GM19395 (cell line): ENCODE measurements at regions not wholly inside any gene's neighbourhood (a gene's known extent, or its start where the extent isn't known, plus 50 kb on each side); places are given as distances from the start of the nearest gene placed in this dataset.
"Not testable (repeated sequence)": the region's sequence is repeated elsewhere in the genome, so short reads cannot be mapped to it uniquely, and the experiment has no call there.

ENCODE experiments used
- ATAC-seq: cut with Tn5 transposase; IDR thresholded peaks from one replicate; pipeline ENCODE4 v1.9.1; 2021; ENCODE audit warnings: mild to moderate bottlenecking, moderate library complexity; ENCODE audit not compliant: unreplicated experiment

DNA sequence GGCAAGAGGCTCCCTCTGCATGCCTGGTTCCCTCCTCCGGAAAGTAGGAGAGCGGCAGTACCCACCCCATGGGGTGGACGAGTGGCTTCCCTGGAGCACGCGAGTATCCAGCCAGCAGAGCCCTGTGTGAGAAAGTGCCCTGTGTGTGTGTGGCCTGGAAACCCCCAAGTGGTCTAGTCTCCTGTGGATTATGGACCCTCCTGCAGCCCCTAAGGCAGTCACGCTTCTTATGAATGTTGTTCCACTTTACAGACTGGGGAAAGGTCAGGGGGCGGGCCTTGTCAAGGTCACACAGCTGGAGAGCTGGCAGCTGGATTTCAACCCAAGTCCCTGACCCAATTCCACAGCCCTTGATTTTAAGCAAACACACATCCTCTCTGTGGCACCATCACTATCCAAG, 252.5 kb upstream of the SULF2 start:
- not testable (repeated sequence) for ATAC-seq

DNA sequence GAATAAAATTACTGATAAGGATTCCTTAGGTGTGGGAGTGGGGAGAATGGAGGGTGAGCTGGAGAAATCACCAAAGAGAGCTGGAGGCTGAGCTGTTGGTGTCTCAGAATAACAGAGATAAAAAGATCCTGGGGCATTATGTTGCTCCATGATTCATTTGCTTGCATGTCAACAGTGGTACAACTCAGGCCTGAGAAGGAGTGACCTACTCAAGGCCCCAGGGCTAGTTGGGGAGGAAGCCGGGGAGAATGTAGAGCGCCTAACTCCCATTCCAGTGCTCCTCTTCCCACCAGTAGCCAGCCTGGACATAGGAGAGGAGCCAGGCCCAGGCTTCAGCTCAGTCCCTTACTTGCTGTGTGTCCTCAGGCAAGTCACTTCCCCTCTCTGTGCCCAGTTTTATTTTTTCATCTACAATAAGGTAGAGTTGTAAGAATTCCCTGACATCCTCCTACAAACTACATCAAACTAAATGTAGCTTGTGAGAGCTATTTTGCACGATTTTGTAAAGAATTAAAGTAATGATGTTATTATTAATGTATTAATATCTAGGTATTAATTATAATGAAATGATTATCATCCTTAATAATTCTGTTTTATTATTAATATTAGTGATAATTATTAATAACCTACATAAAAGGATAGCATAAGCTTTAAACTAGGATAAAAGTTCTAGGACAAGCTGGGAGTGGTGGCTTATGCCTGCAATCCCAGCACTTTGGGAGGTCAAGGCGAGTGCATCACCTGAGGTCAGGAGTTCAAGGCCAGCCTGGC, 250.9 kb upstream of the SULF2 start:
- no peak for ATAC-seq

DNA sequence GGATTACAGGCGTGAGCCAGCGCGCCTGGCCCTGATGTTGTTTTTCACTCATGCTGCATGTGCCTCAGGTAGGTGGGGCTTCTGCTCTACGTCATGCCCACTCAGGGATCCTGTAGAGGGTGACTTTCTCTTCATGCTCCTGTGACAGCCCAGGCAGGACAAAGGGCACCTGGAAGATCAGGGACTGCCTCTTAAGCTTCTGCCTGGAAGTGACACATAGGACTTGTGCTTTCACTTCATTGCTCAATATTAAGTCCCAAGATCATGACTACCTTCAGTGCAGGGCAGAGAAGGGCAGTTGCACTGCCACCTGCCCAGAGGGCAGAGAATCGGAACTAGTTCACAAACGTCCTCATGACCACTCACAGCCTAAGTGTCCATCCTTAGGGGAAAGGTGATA, 249.5 kb upstream of the SULF2 start:
- ATAC-seq: no peak

DNA sequence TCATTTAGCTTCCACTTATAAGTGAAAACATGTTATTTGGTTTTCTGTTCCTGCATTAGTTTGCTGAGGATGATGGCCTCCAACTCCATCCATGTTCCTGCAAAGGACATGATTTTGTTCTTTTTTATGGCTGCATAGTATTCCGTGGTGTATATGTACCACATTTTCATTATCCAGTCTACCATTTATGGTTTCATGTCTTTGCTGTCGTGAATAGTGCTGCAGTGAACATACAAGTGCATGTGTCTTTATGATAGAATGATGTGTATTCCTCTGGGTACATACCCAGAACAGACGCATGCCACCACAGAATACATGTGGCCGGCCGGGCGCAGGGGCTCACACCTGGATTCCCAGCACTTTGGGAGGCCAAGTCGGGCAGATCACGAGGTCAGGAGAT, 247.7 kb upstream of the SULF2 start:
- not testable (repeated sequence) for ATAC-seq

DNA sequence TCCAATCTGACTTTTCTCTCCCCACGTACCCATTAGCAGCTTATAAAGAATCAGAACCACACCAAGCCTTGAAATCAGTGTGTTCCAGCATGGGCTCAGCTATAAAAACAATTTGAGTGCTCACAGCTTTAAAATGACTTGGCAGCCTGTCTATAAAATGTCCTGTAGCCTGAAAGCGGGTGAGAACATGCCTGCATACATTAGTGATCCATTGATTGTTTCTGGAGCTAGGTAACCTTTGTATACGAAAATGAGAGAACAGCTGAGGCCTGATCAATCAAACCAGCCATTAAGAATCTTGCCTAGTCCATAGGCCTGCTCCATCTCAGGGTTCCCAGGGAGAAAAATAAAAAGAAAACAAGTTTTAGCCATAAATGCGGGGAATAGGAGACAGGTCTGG, 245.8 kb upstream of the SULF2 start:
- ATAC-seq: no peak

DNA sequence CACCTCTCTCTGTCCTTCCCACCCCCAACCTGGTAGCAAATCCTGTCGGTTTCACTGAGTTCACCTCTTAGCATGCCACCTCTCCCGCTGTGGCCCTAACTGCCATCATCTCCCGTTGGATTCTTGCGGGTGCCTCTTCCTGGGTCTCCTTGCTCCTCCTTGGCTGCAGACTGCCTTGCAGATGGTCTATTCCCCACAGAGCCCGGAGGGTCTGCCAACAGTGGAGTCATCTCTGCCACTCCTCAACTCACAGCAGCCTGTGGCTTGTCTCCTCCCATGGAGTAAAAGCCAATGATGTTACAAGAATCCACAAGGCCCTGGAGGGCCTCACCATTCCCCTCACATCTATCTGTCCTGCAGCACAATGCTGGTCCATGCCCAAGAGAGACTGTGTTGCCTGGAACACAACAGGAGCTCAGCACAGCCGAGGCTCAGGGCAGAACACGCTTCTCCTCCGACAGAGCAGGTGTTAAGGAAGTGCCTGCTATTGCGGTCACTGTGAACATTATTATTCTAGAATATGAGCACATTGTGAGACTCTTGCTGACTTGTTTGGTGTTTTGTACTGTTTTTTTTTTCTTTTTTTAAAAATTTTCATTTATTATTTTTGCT, 241.8 kb upstream of the SULF2 start:
- no peak for ATAC-seq

DNA sequence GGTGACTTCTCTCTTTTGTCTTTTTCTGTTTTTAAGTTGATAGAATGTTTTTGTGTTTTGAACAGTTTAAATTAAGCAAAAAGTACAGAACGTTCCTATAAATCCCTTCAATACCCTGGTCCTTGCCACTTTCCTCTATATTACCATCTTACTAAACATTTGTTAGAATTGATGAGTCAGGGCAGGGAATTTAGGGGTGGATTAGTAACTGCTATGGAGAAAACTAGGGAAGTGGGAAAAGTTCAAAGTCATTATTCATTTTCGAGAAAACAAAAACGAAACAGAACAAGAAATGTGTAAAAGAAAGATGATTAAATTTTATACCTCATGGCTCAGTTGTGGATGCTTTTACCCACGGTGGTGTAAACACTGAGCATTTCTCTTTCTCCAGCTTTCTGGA, 240.4 kb upstream of the SULF2 start:
- no peak for ATAC-seq

DNA sequence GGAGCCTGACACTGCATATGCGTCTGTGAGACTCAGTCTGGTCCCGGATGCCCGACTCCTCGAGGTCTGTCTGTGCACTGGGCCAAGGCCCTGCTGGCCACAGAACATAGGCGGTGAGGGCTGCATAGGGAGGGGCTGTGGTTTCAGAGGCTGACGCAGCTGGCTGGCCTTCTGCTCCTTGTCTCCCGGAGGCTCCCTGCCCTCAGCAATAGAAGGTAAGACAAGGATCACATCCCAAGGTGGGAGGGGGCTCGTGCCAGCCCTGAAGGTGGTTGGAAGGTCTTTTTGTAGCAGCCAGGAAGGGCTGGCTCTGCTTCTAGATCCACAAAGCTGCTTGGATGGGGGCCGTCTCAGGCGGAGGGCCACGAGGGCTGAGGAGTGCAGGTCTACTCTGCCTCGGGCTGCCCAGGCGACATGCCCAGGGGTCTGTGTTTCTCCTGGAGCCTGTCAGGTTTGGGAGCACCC, 239.8 kb upstream of the SULF2 start:
- ATAC-seq: no peak

DNA sequence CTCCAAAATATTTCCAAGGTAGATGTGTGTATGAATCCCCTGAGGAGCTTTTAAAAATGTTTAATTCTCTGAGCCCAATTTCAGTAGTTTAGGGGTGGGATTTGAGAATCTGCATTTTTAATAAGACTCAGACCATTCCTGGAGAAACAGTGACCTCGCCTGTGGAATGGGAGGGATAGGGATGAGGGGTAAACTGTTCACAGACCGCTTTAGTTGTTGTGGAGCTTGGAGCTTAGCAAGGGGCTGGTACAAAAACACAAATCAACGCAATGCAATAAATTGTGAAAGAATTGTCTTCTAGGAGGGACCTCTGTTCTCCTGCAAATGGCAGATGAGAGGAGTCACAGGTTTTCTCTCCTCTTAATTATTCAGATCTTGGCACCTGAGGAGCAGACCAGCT, 239.3 kb upstream of the SULF2 start:
- no peak for ATAC-seq

DNA sequence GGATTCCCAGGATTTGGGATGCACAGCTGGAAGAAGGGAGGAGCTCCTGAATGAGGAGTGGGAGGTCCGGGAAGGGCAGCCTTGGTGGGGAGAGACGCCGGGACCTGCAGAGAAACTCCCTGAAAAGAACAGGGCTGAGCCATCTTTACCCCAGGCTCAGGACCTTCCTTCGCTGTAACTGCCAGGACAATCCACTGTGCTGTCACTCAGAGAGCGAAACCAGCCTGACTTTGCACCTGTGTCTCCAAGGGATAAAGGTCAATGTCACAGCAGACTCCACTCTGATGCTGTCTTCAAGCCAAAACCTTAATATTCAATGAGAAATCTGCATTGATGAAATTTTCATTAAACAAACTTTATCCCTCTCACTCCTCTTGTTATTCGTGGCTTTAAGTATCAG, 235.4 kb upstream of the SULF2 start:
- ATAC-seq: not testable (repeated sequence)

DNA sequence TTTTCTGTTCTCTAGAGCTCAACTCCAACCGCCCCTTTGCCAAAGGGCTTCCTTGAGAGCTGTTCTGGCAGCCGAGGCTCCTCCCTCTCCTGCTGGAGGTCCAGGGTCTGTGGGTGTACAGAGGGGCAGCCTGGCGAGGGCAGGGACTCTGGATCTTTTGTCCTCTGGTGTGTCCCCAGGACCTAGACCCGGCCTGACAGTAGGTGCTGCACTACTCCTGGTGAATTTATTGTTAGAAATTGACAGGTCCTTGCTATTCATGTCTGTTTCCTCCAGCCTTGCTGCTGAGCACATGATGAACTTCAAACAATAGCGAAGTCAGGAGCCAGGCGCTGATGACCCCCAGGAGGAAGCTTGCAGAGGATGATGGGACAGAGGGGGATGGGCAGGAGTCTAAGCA, 234.7 kb upstream of the SULF2 start:
- ATAC-seq: no peak

DNA sequence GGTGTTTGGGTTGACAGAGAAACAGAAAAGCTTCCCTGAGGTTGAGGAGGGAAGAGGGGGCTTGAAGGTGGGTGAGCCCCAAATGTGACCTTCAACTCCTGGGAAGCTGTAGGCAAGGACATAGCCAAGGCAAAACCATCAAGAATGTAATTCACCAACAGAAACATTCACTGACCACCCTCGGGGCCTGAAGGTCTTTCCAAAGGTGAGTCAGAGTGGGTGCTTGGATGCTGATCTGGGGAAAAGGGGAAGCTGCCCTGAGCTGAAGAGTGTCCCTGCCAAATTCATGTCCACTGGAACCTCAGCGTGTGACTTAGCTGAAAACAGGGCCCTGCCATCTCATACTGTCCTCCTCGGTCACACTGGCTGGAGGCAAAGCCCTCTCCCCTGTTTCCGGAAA, 234.2 kb upstream of the SULF2 start:
- ATAC-seq: no peak

DNA sequence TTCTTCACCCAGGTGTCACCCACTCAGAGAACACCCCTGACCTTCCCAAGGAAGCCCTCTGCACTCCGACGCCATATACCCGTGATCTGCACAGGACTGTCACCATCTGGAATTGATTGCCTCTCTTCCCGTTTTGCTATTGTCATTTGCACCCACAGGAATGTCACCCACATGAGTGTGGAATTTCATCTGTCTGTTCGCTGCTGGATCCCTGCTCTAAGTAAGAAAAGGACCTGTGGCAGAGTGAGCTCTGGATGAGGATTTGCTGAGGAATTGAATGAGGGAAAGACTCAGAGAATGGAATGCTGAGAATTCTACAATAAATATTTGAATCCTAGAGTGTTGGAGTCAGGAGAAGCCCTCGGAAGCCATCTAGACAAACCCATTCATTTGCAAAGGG, 233.6 kb upstream of the SULF2 start:
- not testable (repeated sequence) for ATAC-seq

DNA sequence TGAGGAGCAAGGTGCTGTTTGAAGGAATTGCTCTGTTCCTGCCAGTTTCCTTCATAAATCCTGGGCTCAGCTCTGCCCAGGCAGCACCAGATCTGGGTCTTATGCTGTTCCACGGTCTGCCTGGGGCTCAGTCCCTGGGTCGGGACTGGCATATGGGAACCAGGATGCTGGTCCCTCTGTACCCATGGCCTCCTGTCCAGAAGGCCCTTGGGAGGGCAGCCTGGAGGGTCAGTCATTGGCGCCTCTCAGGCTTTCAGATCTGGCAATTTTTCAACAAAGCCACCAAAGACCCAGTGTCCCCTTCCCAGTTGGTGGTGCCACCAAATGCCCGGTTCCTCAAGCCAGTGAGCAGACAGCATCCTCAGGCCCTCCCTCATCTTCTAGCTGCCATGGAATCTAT, 232.7 kb upstream of the SULF2 start:
- ATAC-seq: no peak

DNA sequence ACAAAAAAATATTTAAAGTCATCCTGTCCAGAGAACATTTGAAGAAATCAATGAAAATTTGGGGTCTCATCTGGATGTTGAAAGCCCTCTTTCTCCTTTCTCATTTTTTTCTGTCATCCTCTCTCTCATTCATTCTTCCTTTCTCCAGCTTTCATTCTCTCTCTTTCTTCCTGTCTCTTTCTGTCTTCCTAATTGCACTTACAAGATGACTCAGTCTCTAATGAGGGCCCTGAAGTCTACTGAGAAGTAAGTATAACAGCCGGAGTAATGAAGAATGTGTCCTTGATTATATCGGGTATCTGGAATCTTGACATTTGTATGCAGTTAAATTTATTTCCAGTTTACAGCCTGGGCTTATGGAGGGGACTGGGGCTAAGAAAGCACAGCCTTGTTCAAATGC, 232.2 kb upstream of the SULF2 start:
- no peak for ATAC-seq

DNA sequence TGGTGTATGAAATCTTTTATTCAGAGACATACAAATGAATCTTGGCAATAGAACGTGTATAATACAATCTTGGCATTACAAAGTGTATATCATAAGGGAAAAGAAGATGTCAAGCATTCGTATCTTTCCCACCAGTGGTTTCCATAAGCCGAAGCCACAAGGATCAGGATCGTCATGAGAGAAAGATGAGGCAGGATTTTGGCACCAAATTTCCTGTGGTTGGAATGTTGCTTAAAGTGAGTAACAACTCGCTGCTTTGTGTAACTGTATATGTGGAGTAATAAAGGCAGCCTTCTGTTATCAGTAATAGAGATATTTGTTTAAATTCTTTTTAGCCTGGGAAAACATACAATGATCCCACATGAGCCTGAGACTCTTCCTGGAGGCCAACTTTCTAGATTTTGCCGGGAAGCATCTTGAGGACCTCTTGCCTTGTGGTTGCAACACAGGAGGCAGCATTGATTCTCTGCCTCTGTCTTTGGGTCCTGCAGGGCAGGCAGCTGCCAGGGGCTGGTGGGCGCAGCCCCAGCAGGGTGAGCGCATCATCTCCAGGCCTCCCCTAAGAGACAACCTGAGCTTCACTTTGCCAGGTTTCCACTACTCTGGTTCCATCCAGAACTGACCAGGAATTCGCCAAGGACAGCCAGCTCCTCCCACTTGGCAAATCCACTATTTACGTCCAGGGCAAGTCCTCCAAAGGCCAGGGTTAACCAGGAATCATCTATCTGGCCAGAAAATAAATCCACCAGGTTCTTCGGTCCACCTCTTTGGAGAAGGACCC, 230.9 kb upstream of the SULF2 start:
- ATAC-seq: no peak

DNA sequence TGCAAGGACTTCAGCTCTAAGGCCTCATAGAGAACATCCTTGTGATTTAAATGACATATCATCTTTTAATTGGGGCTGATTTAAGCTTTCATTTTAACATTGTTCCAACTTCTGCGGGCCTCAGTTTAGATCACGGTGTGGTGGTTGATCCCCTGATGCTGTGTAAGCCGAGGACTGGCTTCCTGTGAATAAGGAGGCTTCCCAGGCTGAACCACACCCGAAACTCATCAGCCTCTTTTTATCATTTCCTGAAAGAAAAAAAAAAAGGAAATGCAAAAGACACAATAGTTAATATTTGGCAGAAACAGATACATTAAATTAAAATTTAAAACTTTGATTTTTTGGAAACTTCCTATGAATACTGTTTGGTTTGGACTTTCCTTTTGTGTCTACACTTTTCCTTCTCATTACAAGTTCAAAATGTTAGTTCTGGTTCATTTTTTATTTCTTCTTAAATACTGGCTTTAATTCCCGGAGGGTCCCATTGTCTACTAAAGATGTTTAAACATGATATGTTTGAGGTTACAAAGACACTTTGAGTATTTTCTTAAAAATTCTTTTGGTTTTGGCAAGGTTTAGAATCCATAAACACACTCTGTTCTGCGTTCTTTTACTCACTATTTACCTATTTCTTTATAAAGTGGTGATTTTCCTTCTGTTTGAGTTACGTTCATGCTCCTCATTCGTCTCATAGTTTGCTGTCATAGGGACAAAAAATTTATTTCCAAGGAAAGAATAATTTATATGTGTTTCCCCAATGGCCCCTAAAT, 230.0 kb upstream of the SULF2 start:
- ATAC-seq: no peak

DNA sequence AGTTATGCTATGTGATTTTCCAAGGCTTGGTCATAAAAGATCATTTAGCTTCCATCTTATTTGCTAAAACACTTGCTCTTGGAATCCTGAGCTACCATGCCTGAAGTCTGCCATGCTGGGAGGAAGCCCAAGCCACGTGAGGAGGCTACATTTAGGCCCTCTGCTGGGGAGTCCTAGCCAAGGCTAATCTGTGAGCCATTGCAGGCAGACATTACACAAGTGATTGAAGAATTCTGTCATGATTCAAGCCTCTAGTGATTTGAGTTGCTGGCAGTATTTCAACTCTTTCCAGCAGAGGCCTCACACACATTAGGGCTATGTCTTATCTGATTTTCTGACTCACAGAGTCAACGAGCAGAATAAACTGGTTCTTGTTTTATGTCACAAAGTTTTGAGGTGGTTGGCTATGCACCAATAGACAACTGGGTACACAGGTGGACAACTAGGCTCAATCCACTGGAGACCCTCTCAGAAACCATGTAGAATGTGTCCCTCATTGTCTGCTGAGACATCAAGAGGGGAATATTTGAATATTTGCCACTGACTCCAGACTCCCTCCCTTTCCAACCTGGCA, 227.2 kb upstream of the SULF2 start:
- no peak for ATAC-seq

DNA sequence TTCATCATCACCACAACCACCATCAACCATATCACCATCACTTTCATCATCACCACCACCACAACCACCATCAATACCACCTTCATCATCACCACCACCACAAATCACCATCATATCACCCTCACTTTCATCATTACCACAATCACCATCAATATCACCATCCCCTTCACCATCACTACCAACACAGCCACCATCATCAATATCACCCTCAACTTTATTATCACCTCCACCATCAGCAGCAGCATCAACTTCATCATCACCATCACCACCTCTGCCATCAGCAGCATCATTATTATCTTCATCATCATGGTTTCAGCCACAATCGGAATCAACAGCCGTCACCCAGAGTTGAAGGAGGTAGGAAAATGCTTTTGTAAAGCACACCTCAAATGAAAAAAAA, 225.7 kb upstream of the SULF2 start:
- no peak for ATAC-seq

DNA sequence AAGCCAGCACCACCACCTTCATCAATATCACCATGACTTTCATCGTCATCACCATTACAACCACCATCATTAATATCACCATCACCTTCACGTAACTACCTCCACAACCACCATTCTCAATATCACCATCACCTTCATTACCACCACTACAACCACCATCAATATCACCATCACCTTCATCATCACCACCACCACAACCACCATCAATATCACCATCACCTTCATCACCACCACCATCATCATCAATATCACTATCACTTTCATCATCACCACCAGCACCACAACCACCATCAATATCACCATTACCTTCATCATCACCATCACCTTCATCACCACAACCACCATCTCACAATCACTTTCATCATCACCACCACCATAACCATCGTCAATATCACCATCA, 225.3 kb upstream of the SULF2 start:
- ATAC-seq: no peak
